Activated naive CD4-positive, alpha-beta T cell treated with Interleukin-2 at 50 U/mL for 16 hours (primary cell): ENCODE measurements at regions not wholly inside any gene's neighbourhood (a gene's known extent, or its start where the extent isn't known, plus 50 kb on each side); places are given as distances from the start of the nearest gene placed in this dataset.
"Not testable (repeated sequence)": the region's sequence is repeated elsewhere in the genome, so short reads cannot be mapped to it uniquely, and the experiment has no call there.

ENCODE experiments used
- DNase-seq: peaks from one replicate; pipeline ENCODE4 v3.0.0-alpha.2; 2020

- no peak for DNase-seq
Observed at GRCh38 chr4:43457866-43458265, 565.4 kb downstream of the GRXCR1 start.

GRCh38 chr4:43458293-43458692 is 565.8 kb downstream of the GRXCR1 start:
- no peak for DNase-seq

- no peak for DNase-seq
Observed at GRCh38 chr4:43471950-43472349, 579.4 kb downstream of the GRXCR1 start.

GRCh38 chr4:43481526-43481925 is 589.0 kb downstream of the GRXCR1 start:
- DNase-seq = no peak

- DNase-seq = no peak
Observed at GRCh38 chr4:43485196-43485595, 592.7 kb downstream of the GRXCR1 start.

GRCh38 chr4:43496188-43496587 is 603.7 kb downstream of the GRXCR1 start:
- DNase-seq = no peak

- no peak for DNase-seq
Observed at GRCh38 chr4:43496602-43497001, 604.1 kb downstream of the GRXCR1 start.

- not testable (repeated sequence) for DNase-seq
Observed at GRCh38 chr4:43505823-43506222, 613.3 kb downstream of the GRXCR1 start.

GRCh38 chr4:43512253-43512652 is 619.7 kb downstream of the GRXCR1 start:
- DNase-seq = no peak

GRCh38 chr4:43525646-43526045 is 633.1 kb downstream of the GRXCR1 start:
- DNase-seq = no peak

GRCh38 chr4:43547561-43547960 is 655.0 kb downstream of the GRXCR1 start:
- DNase-seq = no peak

GRCh38 chr4:43550981-43551627 is 658.6 kb downstream of the GRXCR1 start:
- no peak for DNase-seq

GRCh38 chr4:43556262-43556661 is 663.7 kb downstream of the GRXCR1 start:
- no peak for DNase-seq

GRCh38 chr4:43560047-43560446 is 667.5 kb downstream of the GRXCR1 start:
- DNase-seq = no peak

- DNase-seq = no peak
Observed at GRCh38 chr4:43564107-43564506, 671.6 kb downstream of the GRXCR1 start.

GRCh38 chr4:43564591-43564990 is 672.1 kb downstream of the GRXCR1 start:
- DNase-seq = no peak

- DNase-seq = no peak
Observed at GRCh38 chr4:43567644-43568043, 675.1 kb downstream of the GRXCR1 start.

- no peak for DNase-seq
Observed at GRCh38 chr4:43586813-43587212, 694.3 kb downstream of the GRXCR1 start.

- DNase-seq = no peak
Observed at GRCh38 chr4:43587758-43588157, 695.2 kb downstream of the GRXCR1 start.

- no peak for DNase-seq
Observed at GRCh38 chr4:43607400-43607799, 714.9 kb downstream of the GRXCR1 start.

GRCh38 chr4:43607827-43608461 is 715.4 kb downstream of the GRXCR1 start:
- DNase-seq = no peak

- DNase-seq = no peak
Observed at GRCh38 chr4:43619219-43619618, 726.7 kb downstream of the GRXCR1 start.

- DNase-seq = not testable (repeated sequence)
Observed at GRCh38 chr4:43637893-43638292, 745.4 kb downstream of the GRXCR1 start.

GRCh38 chr4:43651991-43652390 is 759.5 kb downstream of the GRXCR1 start:
- DNase-seq = no peak

GRCh38 chr4:43659547-43659946 is 767.0 kb downstream of the GRXCR1 start:
- DNase-seq = not testable (repeated sequence)
